PC-3 (cell line): ENCODE measurements at regions not wholly inside any gene's neighbourhood (a gene's known extent, or its start where the extent isn't known, plus 50 kb on each side); places are given as distances from the start of the nearest gene placed in this dataset.

Experiments used
- EZH2 ChIP-seq: fragments of 300-600 bp; sonication (generic); IDR thresholded peaks from one replicate; pipeline ENCODE4 v1.6.1; 2017; ENCODE audit warnings: antibody characterized with exemption, mild to moderate bottlenecking, low read length; ENCODE audit not compliant: unreplicated experiment
- TF ChIP-seq, protein P1 (sequence below): fragments of 300-600 bp; sonication (generic); conservative IDR thresholded peaks from 2 replicates; pipeline ENCODE4 v1.5.1; 2017; ENCODE audit warnings: antibody characterized with exemption, low read depth, mild to moderate bottlenecking, low read length

DNA sequence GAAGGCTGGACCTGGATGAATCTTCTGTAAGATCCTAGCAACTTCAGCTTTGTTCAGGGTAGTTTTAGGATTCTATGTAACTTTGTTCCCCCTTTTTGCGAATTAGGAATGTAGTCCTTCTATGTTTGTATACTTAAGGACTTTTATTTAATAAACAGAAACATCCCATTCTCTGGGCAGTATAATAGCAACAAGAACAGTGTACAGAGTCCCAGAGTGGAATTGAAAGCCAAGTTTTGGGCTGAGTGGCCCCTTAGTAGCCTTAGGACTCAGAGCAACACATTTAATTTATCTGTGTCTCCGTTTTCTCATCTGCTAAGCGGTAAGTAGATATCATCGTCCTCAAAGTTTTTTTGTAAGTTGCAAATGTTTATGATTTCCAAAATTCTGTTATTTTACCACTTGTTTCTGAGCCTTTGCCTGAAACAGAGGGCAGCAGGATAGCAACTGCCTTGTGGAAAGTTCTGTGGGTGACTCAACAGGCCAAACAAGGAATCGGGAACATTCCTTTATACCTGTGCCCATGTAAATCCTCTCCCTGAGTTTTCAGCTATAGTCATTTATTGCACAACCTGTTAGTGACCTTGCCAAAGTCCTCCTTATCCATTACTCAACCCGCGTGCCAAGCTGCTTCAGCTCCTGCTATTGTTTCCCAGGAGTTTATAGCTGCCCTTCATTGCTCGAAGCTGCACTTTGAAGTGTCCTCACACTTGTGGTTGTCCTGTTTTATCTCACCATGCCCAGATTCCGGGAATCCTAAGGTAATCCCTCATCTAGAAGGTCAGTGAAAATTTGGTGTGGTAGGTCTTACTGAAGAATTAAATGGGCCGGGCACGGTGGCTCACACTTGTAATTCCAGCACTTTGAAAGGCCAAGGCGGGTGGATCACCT lies 199.1 kb upstream of the AHR start:
- TF ChIP-seq, protein P1, sequence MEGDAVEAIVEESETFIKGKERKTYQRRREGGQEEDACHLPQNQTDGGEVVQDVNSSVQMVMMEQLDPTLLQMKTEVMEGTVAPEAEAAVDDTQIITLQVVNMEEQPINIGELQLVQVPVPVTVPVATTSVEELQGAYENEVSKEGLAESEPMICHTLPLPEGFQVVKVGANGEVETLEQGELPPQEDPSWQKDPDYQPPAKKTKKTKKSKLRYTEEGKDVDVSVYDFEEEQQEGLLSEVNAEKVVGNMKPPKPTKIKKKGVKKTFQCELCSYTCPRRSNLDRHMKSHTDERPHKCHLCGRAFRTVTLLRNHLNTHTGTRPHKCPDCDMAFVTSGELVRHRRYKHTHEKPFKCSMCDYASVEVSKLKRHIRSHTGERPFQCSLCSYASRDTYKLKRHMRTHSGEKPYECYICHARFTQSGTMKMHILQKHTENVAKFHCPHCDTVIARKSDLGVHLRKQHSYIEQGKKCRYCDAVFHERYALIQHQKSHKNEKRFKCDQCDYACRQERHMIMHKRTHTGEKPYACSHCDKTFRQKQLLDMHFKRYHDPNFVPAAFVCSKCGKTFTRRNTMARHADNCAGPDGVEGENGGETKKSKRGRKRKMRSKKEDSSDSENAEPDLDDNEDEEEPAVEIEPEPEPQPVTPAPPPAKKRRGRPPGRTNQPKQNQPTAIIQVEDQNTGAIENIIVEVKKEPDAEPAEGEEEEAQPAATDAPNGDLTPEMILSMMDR: no peak
- no peak for TF ChIP-seq EZH2
